Chondrocyte (in vitro differentiated cells): ENCODE measurements at regions not wholly inside any gene's neighbourhood (a gene's known extent, or its start where the extent isn't known, plus 50 kb on each side); places are given as distances from the start of the nearest gene placed in this dataset.
"Not testable (repeated sequence)": the region's sequence is repeated elsewhere in the genome, so short reads cannot be mapped to it uniquely, and the experiment has no call there.

Source experiments
- DNase-seq: peaks from one replicate; pipeline ENCODE4 v3.0.0; 2021; ENCODE audit warnings: mixed read lengths, low spot score
- H3K27ac Mint-ChIP-seq: one replicate; pipeline ENCODE4 v1.8.0; 2021; ENCODE audit warnings: mild to moderate bottlenecking, moderate library complexity, mixed read lengths; ENCODE audit not compliant: unreplicated experiment
- H3K27me3 Mint-ChIP-seq: 2 replicates; pipeline ENCODE4 v1.8.0; 2021; ENCODE audit warnings: low read depth, mixed read lengths
- H3K36me3 Mint-ChIP-seq: 2 replicates; pipeline ENCODE4 v1.8.0; 2021; ENCODE audit warnings: low read depth, mixed read lengths
- H3K4me1 Mint-ChIP-seq: 2 replicates; pipeline ENCODE4 v1.8.0; 2021; ENCODE audit warnings: low read depth, mild to moderate bottlenecking, mixed read lengths
- H3K4me3 Mint-ChIP-seq: one replicate; pipeline ENCODE4 v1.8.0; 2021; ENCODE audit warnings: mild to moderate bottlenecking, moderate library complexity, mixed read lengths; ENCODE audit not compliant: unreplicated experiment
- H3K9me3 Mint-ChIP-seq: 2 replicates; pipeline ENCODE4 v1.8.0; 2021; ENCODE audit warnings: low read depth, mixed read lengths

- not testable (repeated sequence) for H3K27me3 Mint-ChIP-seq, H3K27ac Mint-ChIP-seq, H3K4me3 Mint-ChIP-seq, DNase-seq, H3K4me1 Mint-ChIP-seq
- peaks cover 32% of the 10 kb centered on the region for H3K9me3 Mint-ChIP-seq
- H3K36me3 Mint-ChIP-seq, result peaks cover 10% of the 10 kb centered on the region
Observed at GRCh38 chr4:49139513-49139912, 153.4 kb downstream of the CWH43 start.

- peak; percentile 100 for DNase-seq
- H3K4me1 Mint-ChIP-seq, H3K4me3 Mint-ChIP-seq, H3K27me3 Mint-ChIP-seq, H3K27ac Mint-ChIP-seq: not testable (repeated sequence)
- Mint-ChIP-seq H3K9me3 (peaks cover 37% of the 10 kb centered on the region), H3K36me3 (peaks cover 14% of the 10 kb centered on the region)
Observed at GRCh38 chr4:49140351-49140750, 154.3 kb downstream of the CWH43 start.

DNA sequence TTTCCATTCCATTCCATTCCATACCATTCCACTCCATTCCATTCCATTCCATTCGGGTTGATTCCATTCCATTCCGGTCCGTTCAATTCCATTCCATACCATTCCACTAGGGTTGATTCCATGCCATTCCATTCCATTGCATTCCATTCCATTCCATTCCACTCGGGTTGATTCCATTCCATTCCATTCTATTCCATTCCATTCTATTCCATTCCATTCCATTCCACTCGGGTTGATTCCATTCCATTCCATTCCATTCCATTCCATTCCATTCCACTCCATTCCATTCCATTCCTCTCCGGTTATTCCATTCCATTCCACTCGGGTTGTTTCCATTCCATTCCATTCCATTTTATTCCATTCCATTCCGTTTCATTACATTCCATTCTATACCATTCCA lies 155.9 kb downstream of the CWH43 start:
- DNase-seq, H3K27me3 Mint-ChIP-seq, H3K4me3 Mint-ChIP-seq, H3K4me1 Mint-ChIP-seq, H3K27ac Mint-ChIP-seq: not testable (repeated sequence)
- Mint-ChIP-seq H3K9me3 (peaks cover 41% of the 10 kb centered on the region), H3K36me3 (peaks cover 16% of the 10 kb centered on the region)

DNA sequence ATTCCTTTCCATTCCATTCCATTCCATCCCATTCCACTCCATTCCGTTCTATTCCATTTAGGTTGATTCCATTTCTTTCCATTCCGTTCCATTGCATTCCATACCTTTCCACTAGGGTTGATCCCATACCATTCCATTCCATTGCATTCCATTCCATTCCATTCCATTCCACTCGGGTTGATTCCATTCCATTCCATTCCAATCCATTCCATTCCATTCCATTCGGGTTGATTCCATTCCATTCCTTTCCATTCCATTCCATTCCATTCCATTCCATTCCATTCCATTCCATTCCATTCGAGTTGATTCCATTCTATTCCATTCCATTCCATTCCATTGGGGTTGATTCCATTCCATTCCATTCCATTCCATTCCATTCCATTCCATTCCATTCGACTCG lies 161.1 kb downstream of the CWH43 start:
- H3K27me3 Mint-ChIP-seq, DNase-seq, H3K4me3 Mint-ChIP-seq, H3K4me1 Mint-ChIP-seq, H3K27ac Mint-ChIP-seq: not testable (repeated sequence)
- peaks cover 34% of the 10 kb centered on the region for H3K36me3 Mint-ChIP-seq
- H3K9me3 Mint-ChIP-seq, result peaks cover 61% of the 10 kb centered on the region

GRCh38 chr4:49147596-49147995 lies 161.5 kb downstream of the CWH43 start:
- H3K27ac Mint-ChIP-seq, H3K27me3 Mint-ChIP-seq, H3K4me1 Mint-ChIP-seq, DNase-seq, H3K4me3 Mint-ChIP-seq: not testable (repeated sequence)
- peaks cover 34% of the 10 kb centered on the region for H3K36me3 Mint-ChIP-seq
- peaks cover 61% of the 10 kb centered on the region for H3K9me3 Mint-ChIP-seq

GRCh38 chr4:49149006-49149975 lies 163.2 kb downstream of the CWH43 start:
- Mint-ChIP-seq H3K36me3 (peaks cover 42% of the 10 kb centered on the region), H3K9me3 (peaks cover 64% of the 10 kb centered on the region)
- not testable (repeated sequence) for H3K27me3 Mint-ChIP-seq, H3K4me1 Mint-ChIP-seq, H3K27ac Mint-ChIP-seq, H3K4me3 Mint-ChIP-seq
- peak; percentile 17 for DNase-seq

DNA sequence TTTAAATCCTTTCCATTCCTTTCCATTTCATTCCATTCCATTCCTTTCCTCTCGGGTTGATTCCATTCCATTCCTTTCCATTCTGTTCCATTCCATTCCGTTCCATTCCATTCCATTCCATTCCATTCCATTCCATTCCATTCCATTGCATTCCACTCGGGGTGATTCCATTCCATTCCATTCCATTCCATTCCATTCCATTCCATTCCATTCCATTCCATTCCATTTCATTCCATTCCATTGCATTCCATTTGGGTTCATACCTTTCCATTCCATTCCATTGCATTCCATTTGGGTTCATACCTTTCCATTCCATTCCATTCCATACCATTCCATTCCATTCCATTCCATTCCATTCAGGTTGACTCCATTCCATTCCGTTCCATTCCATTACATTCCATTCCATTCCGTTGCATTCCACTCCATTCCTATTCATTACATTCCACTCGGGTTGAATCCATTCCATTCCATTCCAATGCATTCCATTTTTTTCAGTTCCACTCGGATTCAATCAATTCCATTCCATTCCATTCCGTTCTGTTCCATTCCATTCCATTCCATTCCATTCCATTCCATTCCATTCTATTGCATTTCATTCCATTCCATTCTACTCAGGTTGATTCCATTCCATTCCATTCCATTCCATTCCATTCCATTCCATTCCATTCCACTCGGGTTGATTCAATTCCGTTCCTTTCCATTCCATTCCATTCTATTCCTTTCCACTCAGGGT lies 164.4 kb downstream of the CWH43 start:
- peaks cover 67% of the 10 kb centered on the region for H3K9me3 Mint-ChIP-seq
- DNase-seq, H3K4me1 Mint-ChIP-seq, H3K27ac Mint-ChIP-seq, H3K27me3 Mint-ChIP-seq, H3K4me3 Mint-ChIP-seq: not testable (repeated sequence)
- H3K36me3 Mint-ChIP-seq, result peaks cover 43% of the 10 kb centered on the region

DNA sequence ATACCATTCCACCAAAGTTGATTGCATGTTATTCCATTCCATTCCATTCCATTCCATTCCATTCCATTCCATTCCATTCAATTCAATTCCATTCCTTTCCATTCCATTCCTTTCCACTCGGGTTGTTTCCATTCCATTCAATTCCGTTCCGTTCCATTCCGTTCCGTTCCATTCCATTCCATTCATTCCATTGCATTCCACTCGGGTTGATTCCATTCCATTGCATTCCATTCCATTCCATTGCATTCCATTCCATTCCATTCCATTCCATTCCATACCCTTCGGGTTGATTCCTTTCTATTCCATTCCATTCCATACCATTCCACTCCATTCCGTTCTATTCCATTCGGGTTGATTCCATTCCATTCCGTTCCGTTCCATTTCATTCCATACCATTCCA lies 166.9 kb downstream of the CWH43 start:
- not testable (repeated sequence) for H3K27ac Mint-ChIP-seq, H3K4me1 Mint-ChIP-seq, H3K4me3 Mint-ChIP-seq, H3K27me3 Mint-ChIP-seq, DNase-seq
- Mint-ChIP-seq H3K9me3 (peaks cover 72% of the 10 kb centered on the region), H3K36me3 (peaks cover 43% of the 10 kb centered on the region)

GRCh38 chr4:49154308-49155103 lies 168.4 kb downstream of the CWH43 start:
- DNase-seq, H3K27me3 Mint-ChIP-seq, H3K4me1 Mint-ChIP-seq, H3K4me3 Mint-ChIP-seq, H3K27ac Mint-ChIP-seq: not testable (repeated sequence)
- peaks cover 62% of the 10 kb centered on the region for H3K9me3 Mint-ChIP-seq
- peaks cover 37% of the 10 kb centered on the region for H3K36me3 Mint-ChIP-seq

DNA sequence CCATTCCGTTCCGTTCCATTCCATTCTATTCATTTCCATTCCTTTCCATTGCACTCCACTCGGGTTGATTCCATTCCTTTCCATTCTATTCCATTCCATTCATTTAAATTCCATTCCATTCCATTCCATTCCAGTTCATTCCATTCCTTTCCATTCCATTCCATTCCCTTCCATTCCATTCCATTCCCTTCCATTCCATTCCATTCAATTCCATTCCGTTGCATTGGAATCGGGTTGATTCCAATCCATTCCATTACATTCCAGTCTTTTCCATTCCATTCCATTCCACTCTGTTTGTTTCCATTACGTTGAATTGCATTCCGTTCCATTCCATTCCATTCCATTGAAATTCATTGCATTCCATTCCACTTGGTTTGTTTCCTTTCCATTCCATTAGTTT lies 169.2 kb downstream of the CWH43 start:
- not testable (repeated sequence) for H3K27me3 Mint-ChIP-seq, H3K4me3 Mint-ChIP-seq, H3K4me1 Mint-ChIP-seq, DNase-seq, H3K27ac Mint-ChIP-seq
- Mint-ChIP-seq H3K9me3 (peaks cover 55% of the 10 kb centered on the region), H3K36me3 (peaks cover 33% of the 10 kb centered on the region)

DNA sequence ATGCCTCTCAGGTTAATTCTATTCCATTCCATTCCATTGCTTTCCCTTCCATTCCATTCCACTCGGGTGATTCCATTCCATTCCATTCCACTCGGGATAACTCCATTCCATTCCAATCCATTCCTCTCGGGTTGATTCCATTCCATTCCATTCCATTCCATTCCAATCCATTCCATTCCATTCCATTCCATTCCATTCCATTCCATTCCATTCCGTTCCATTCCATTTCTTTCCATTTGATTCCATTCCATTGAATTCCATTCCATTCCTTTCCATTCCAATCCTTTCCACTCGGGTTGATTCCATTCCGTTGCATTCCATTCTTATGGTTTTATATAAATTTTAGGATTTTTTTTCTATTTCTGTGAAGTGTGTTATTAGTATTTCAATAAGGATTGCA lies 170.2 kb downstream of the CWH43 start:
- H3K9me3 Mint-ChIP-seq, result peaks cover 48% of the 10 kb centered on the region

DNA sequence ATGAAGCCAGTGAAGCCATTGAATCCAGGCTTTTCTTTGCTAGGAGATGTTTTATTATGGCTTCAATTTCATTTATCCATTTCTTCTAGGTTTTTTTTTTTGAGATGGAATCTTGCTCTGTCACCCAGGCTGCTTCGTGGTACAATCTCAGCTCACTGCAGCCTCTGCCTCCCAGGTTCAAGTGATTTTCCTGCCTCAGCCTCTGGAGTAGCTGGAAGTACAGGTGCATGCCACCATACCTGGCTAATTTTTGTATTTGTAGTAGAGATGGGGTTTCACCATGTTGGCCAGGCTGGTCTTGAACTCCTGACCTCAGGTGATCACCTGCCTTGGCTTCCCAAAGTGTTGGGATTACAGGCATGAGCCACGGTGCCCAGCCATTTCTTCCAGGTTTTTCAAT lies 171.6 kb downstream of the CWH43 start:
- not testable (repeated sequence) for H3K27ac Mint-ChIP-seq, H3K4me1 Mint-ChIP-seq, H3K27me3 Mint-ChIP-seq, DNase-seq, H3K4me3 Mint-ChIP-seq
- peaks cover 48% of the 10 kb centered on the region for H3K9me3 Mint-ChIP-seq
- H3K36me3 Mint-ChIP-seq, result peaks cover 25% of the 10 kb centered on the region

More for the DNA sequence above, 170.2 kb downstream of the CWH43 start:
- peaks cover 25% of the 10 kb centered on the region for H3K36me3 Mint-ChIP-seq
- H3K4me1 Mint-ChIP-seq, H3K4me3 Mint-ChIP-seq, H3K27me3 Mint-ChIP-seq, DNase-seq, H3K27ac Mint-ChIP-seq: not testable (repeated sequence)
